MCF 10A (cell line): ENCODE measurements at regions not wholly inside any gene's neighbourhood (a gene's known extent, or its start where the extent isn't known, plus 50 kb on each side); places are given as distances from the start of the nearest gene placed in this dataset.

ENCODE experiments used
- BruUV-seq: library from RNA; stranded (reverse); fragments of 400-500 nt; replicated peaks from 2 replicates; lab custom pipeline; 2021; lab: Mats Ljungman, UMichigan
- CTCF ChIA-PET: fragments of 300-600 bp; sonication (Branson Sonifier 250); formaldehyde crosslinking; extraction: SDS; loops from one replicate; lab custom pipeline; 2021; ENCODE audit warnings: antibody characterized with exemption, inconsistent platforms; lab: Yijun Ruan, JAX
- POLR2A ChIA-PET: fragments of 300-600, 350-650 bp; sonication (Branson Sonifier 250); formaldehyde crosslinking; extraction: SDS; loops from one replicate; lab custom pipeline; 2020; ENCODE audit warnings: antibody characterized with exemption, inconsistent platforms; lab: Yijun Ruan, JAX
- DNase-seq: peaks from one replicate; pipeline ENCODE4 v3.0.0-alpha.2; 2018; ENCODE audit not compliant: unreplicated experiment
- H3K27ac Mint-ChIP-seq: one replicate; pipeline ENCODE4 v1.8.0; 2022; ENCODE audit warnings: mild to moderate bottlenecking, low read depth, mixed read lengths; ENCODE audit not compliant: unreplicated experiment
- H3K27me3 Mint-ChIP-seq: one replicate; pipeline ENCODE4 v1.8.0; 2022; ENCODE audit warnings: mixed read lengths; ENCODE audit not compliant: insufficient read depth, unreplicated experiment
- H3K36me3 Mint-ChIP-seq: one replicate; pipeline ENCODE4 v1.8.0; 2022; ENCODE audit warnings: mild to moderate bottlenecking, moderate library complexity, mixed read lengths; ENCODE audit not compliant: insufficient read depth, unreplicated experiment
- H3K4me1 Mint-ChIP-seq: one replicate; pipeline ENCODE4 v1.8.0; 2022; ENCODE audit warnings: mixed read lengths; ENCODE audit not compliant: insufficient read depth, unreplicated experiment
- H3K4me3 Mint-ChIP-seq: one replicate; pipeline ENCODE4 v1.8.0; 2022; ENCODE audit warnings: mild to moderate bottlenecking, moderate library complexity, mixed read lengths; ENCODE audit not compliant: unreplicated experiment
- H3K9me3 Mint-ChIP-seq: one replicate; pipeline ENCODE4 v1.8.0; 2022; ENCODE audit warnings: mixed read lengths; ENCODE audit not compliant: unreplicated experiment
- CTCF ChIP-seq: fragments of 200-600 bp; IDR thresholded peaks from one replicate; pipeline ENCODE4 v1.8.0; 2022; ENCODE audit warnings: antibody characterized with exemption, mild to moderate bottlenecking; ENCODE audit not compliant: unreplicated experiment
- intact Hi-C: fragments of 100-400 bp; cut with micrococcal nuclease; formaldehyde crosslinking; loops from 2 replicates; pipeline ENCODE4 v1.14.1; 2022

GRCh38 chr4:184955636-184956035, 62.7 kb upstream of the HELT start:
- ChIA-PET CTCF (no interaction called here), POLR2A (interaction anchor here (0.7 kb wide), 1 partner anchor 22 kb away, joined by 3 read pairs; no protein-coding TSS in a partner anchor)
- DNase-seq = no peak
- H3K4me1 Mint-ChIP-seq = no peaks in the 10 kb centered on the region
- no TSS peak for BruUV-seq
- intact Hi-C loops = no loop called here
- no peaks in the 10 kb centered on the region for H3K9me3 Mint-ChIP-seq
- H3K4me3 Mint-ChIP-seq = no peak overlapping the region
- H3K27ac Mint-ChIP-seq = no peak overlapping the region
- TF ChIP-seq CTCF = no peak
- H3K27me3 Mint-ChIP-seq = peaks cover 14% of the 10 kb centered on the region
- no peaks in the 10 kb centered on the region for H3K36me3 Mint-ChIP-seq

GRCh38 chr4:184957446-184958115, 60.7 kb upstream of the HELT start:
- H3K4me1 Mint-ChIP-seq = no peaks in the 10 kb centered on the region
- POLR2A ChIA-PET = interaction anchor here (1.1 to 1.2 kb wide), 2 partner anchors 11 to 47 kb away, joined by 3 read pairs; no protein-coding TSS in a partner anchor

GRCh38 chr4:184958127-184958922, 60.0 kb upstream of the HELT start:
- ChIA-PET CTCF (interaction anchor here (1.0 kb wide), 1 partner anchor 144 kb away, joined by 4 read pairs; no protein-coding TSS in a partner anchor), POLR2A (interaction anchor here (0.5 to 1.2 kb wide), 3 partner anchors 12 to 48 kb away, joined by 3 read pairs; no protein-coding TSS in a partner anchor)
- Mint-ChIP-seq H3K4me1 (no peaks in the 10 kb centered on the region), H3K27me3 (peaks cover 12% of the 10 kb centered on the region), H3K4me3 (no peak overlapping the region), H3K27ac (no peak overlapping the region), H3K9me3 (no peaks in the 10 kb centered on the region), H3K36me3 (no peaks in the 10 kb centered on the region)
- no TSS peak for BruUV-seq
- intact Hi-C loops = no loop called here
- TF ChIP-seq CTCF = no peak
- no peak for DNase-seq

More at GRCh38 chr4:184957446-184958115, 60.7 kb upstream of the HELT start:
- DNase-seq = no peak
- intact Hi-C loops = no loop called here
- Mint-ChIP-seq H3K27me3 (peaks cover 14% of the 10 kb centered on the region), H3K36me3 (no peaks in the 10 kb centered on the region), H3K4me3 (no peak overlapping the region), H3K27ac (no peak overlapping the region), H3K9me3 (no peaks in the 10 kb centered on the region)
- no TSS peak for BruUV-seq
- CTCF ChIA-PET = interaction anchor here (1.0 kb wide), 1 partner anchor 143 kb away, joined by 4 read pairs; no protein-coding TSS in a partner anchor
- no peak for TF ChIP-seq CTCF

- no TSS peak for BruUV-seq
- no peaks in the 10 kb centered on the region for H3K9me3 Mint-ChIP-seq
- intact Hi-C loops = no loop called here
- H3K27ac Mint-ChIP-seq = no peak overlapping the region
- H3K4me3 Mint-ChIP-seq = no peak overlapping the region
- ChIA-PET POLR2A (interaction anchor here (1.2 kb wide), 1 partner anchor 49 kb away, joined by 3 read pairs; no protein-coding TSS in a partner anchor), CTCF (interaction anchor here (0.5 kb wide), 1 partner anchor 148 kb away, joined by 3 read pairs; no protein-coding TSS in a partner anchor)
- no peaks in the 10 kb centered on the region for H3K36me3 Mint-ChIP-seq
- peaks cover 6% of the 10 kb centered on the region for H3K27me3 Mint-ChIP-seq
- DNase-seq = no peak
- no peak for TF ChIP-seq CTCF
- no peaks in the 10 kb centered on the region for H3K4me1 Mint-ChIP-seq
Measured at GRCh38 chr4:184958923-184959210, 59.4 kb upstream of the HELT start.
